Kidney (tissue), 13 donors: ENCODE measurements at regions not wholly inside any gene's neighbourhood (a gene's known extent, or its start where the extent isn't known, plus 50 kb on each side); places are given as distances from the start of the nearest gene placed in this dataset.
"Not testable (repeated sequence)": the region's sequence is repeated elsewhere in the genome, so short reads cannot be mapped to it uniquely, and the experiment has no call there.

Source experiments
- DNase-seq, 5 donors: peaks; one replicate each; pipeline ENCODE4 v3.0.0-alpha.2; 2013 to 2020
- FAIRE-seq: peaks from 2 replicates; lab custom pipeline; 2012; peaks lifted over from hg19 to GRCh38; lab: Jason Lieb, UNC
- H3K27ac ChIP-seq, 2 donors: one replicate each; pipeline ENCODE4 v1.7.0; 2013; ENCODE audit warnings: low read depth in 2 of 2, low read length in 2 of 2, inconsistent platforms in 1 of 2
- H3K27me3 ChIP-seq: one replicate; pipeline ENCODE4 v1.7.1; 2013; ENCODE audit warnings: low read length, inconsistent platforms; ENCODE audit not compliant: control insufficient read depth, insufficient read depth
- H3K36me3 ChIP-seq, 3 donors: one replicate each; pipeline versions ENCODE4 v1.7.0 to v1.7.1; 2013; ENCODE audit warnings: low read length in 3 of 3, control low read depth in 1 of 3, inconsistent platforms in 1 of 3; ENCODE audit not compliant: insufficient read depth in 3 of 3, control insufficient read depth in 2 of 3
- H3K4me1 ChIP-seq, 3 donors: one replicate each; pipeline versions ENCODE4 v1.7.0 to v1.7.1; 2013; ENCODE audit warnings: low read length in 3 of 3, inconsistent platforms in 1 of 3, low read depth in 1 of 3; ENCODE audit not compliant: control insufficient read depth in 2 of 3, insufficient read depth in 2 of 3
- H3K4me3 ChIP-seq, 3 donors: one replicate each; pipeline versions ENCODE4 v1.7.0 to v1.8.1; 2013; ENCODE audit warnings: low read length in 3 of 3, control low read depth in 1 of 3, inconsistent platforms in 1 of 3
- H3K9ac ChIP-seq, 3 donors: one replicate each; pipeline versions ENCODE4 v1.7.0 to v1.7.1; 2013; ENCODE audit warnings: low read length in 3 of 3, control low read depth in 1 of 3, inconsistent platforms in 1 of 3
- H3K9me3 ChIP-seq, 3 donors: one replicate each; pipeline versions ENCODE4 v1.7.0 to v1.7.1; 2013; ENCODE audit warnings: low read length in 3 of 3, control low read depth in 1 of 3, inconsistent platforms in 1 of 3; ENCODE audit not compliant: control insufficient read depth in 2 of 3, insufficient read depth in 1 of 3
- CTCF ChIP-seq: IDR thresholded peaks from 3 replicates; pipeline ENCODE4 v1.5.1; 2012; ENCODE audit warnings: mild to moderate bottlenecking, moderate library complexity, borderline replicate concordance; ENCODE audit not compliant: insufficient read depth; ENCODE audit errors: extremely low read depth
- intact Hi-C: fragments of 100-400 bp; cut with DNase I; formaldehyde crosslinking; loops from one replicate; pipeline ENCODE4 v1.11.1; 2022
- donor health status: control.
- donor health status: control.
- donor health status: control.
- donor health status: control.
- donor health status: control.
- donor health status: DM: yes; HTN: yes; CAD: no.
- donor health status: Normal renal cell carcinoma (clear cell type).

- no peak for DNase-seq
- TF ChIP-seq CTCF, result no peak
- intact Hi-C loops, result no loop called here
Observed at GRCh38 chr3:191680989-191681597, 220.1 kb downstream of the PYDC2 start.

GRCh38 chr3:191682961-191683360 lies 222.0 kb downstream of the PYDC2 start:
- Histone ChIP-seq H3K27me3 (no peaks in the 10 kb centered on the region), H3K9ac (no peak overlapping the region), H3K4me1 (no peaks in the 10 kb centered on the region), H3K36me3 (no peaks in the 10 kb centered on the region), H3K4me3 (no peak overlapping the region), H3K9me3 (no peaks in the 10 kb centered on the region), H3K27ac (no peak overlapping the region)
- TF ChIP-seq CTCF, result no peak
- DNase-seq (no peak), FAIRE-seq (no peak)
- intact Hi-C loops, result no loop called here

More at GRCh38 chr3:191680989-191681597, 220.1 kb downstream of the PYDC2 start:
- H3K36me3 ChIP-seq, result no peaks in the 10 kb centered on the region
- H3K4me1 ChIP-seq, result no peaks in the 10 kb centered on the region
- no peaks in the 10 kb centered on the region for H3K27me3 ChIP-seq
- FAIRE-seq, result no peak
- H3K9me3 ChIP-seq, result no peaks in the 10 kb centered on the region
- H3K4me3 ChIP-seq, result no peak overlapping the region
- no peak overlapping the region for H3K27ac ChIP-seq
- H3K9ac ChIP-seq, result no peak overlapping the region

- intact Hi-C loops, result no loop called here
- no peak for DNase-seq
- Histone ChIP-seq H3K4me3 (no peak overlapping the region), H3K27ac (no peak overlapping the region), H3K9ac (no peak overlapping the region), H3K4me1 (no peaks in the 10 kb centered on the region), H3K27me3 (no peaks in the 10 kb centered on the region), H3K9me3 (no peaks in the 10 kb centered on the region), H3K36me3 (no peaks in the 10 kb centered on the region)
- TF ChIP-seq CTCF, result no peak
- no peak for FAIRE-seq
Observed at GRCh38 chr3:191686626-191687025, 225.7 kb downstream of the PYDC2 start.

GRCh38 chr3:191688756-191689433 lies 227.9 kb downstream of the PYDC2 start:
- Histone ChIP-seq H3K36me3 (no peaks in the 10 kb centered on the region), H3K9me3 (no peaks in the 10 kb centered on the region), H3K27ac (no peak overlapping the region), H3K4me1 (no peaks in the 10 kb centered on the region), H3K4me3 (no peak overlapping the region), H3K27me3 (no peaks in the 10 kb centered on the region), H3K9ac (no peak overlapping the region)
- no peak for FAIRE-seq
- no peak for TF ChIP-seq CTCF
- no peak for DNase-seq
- intact Hi-C loops, result no loop called here

- H3K27me3 ChIP-seq, FAIRE-seq, H3K4me1 ChIP-seq, H3K27ac ChIP-seq, H3K9ac ChIP-seq, intact Hi-C loops, H3K36me3 ChIP-seq, DNase-seq, H3K4me3 ChIP-seq, H3K9me3 ChIP-seq: not testable (repeated sequence)
Observed at GRCh38 chr3:191691184-191691583, 230.2 kb downstream of the PYDC2 start.
